Coronary artery (tissue), 2 donors: ENCODE measurements at regions not wholly inside any gene's neighbourhood (a gene's known extent, or its start where the extent isn't known, plus 50 kb on each side); places are given as distances from the start of the nearest gene placed in this dataset.

Source experiments
- DNase-seq: peaks from one replicate; pipeline ENCODE4 v3.0.0-alpha.2; 2017; ENCODE audit warnings: low spot score
- H3K27ac ChIP-seq, 2 donors: fragments of 200-600 bp; sonication (generic); one replicate each; pipeline ENCODE4 v1.5.1; 2016 to 2019
- H3K4me3 ChIP-seq: fragments of 200-600 bp; sonication (generic); 2 replicates; pipeline ENCODE4 v1.5.1; 2016; ENCODE audit warnings: mild to moderate bottlenecking, moderate library complexity
- TF ChIP-seq, protein P1 (sequence below): fragments of 200-600 bp; sonication (generic); IDR thresholded peaks from one replicate; pipeline ENCODE4 v1.5.1; 2019; ENCODE audit warnings: antibody characterized with exemption

DNA sequence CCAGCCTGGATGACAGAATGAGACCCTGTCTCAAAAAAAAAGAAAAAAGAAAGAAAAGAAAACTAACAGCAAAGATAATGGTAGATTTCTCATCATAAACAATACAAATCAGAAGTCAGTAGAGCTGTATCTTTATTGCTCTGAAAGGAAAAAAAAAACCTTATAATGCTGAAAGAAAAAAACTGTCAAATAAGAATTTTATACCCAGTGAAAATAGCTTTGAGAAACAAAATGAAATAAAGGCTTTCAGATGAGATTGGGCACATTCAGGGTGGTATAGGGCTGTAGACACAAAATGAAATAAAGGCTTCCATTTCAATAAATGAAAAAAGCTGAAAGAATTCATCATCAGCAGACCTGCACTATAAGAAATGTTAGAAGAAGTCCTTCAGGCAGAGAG, 105.0 kb upstream of the FOXN3 start:
- TF ChIP-seq, protein P1, sequence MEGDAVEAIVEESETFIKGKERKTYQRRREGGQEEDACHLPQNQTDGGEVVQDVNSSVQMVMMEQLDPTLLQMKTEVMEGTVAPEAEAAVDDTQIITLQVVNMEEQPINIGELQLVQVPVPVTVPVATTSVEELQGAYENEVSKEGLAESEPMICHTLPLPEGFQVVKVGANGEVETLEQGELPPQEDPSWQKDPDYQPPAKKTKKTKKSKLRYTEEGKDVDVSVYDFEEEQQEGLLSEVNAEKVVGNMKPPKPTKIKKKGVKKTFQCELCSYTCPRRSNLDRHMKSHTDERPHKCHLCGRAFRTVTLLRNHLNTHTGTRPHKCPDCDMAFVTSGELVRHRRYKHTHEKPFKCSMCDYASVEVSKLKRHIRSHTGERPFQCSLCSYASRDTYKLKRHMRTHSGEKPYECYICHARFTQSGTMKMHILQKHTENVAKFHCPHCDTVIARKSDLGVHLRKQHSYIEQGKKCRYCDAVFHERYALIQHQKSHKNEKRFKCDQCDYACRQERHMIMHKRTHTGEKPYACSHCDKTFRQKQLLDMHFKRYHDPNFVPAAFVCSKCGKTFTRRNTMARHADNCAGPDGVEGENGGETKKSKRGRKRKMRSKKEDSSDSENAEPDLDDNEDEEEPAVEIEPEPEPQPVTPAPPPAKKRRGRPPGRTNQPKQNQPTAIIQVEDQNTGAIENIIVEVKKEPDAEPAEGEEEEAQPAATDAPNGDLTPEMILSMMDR = no peak
- no peak overlapping the region for H3K27ac ChIP-seq
- DNase-seq = no peak
- H3K4me3 ChIP-seq = no peak overlapping the region

- Histone ChIP-seq H3K4me3 (no peak overlapping the region), H3K27ac (no peak overlapping the region)
- no peak for DNase-seq
- TF ChIP-seq, protein P1 = no peak
Measured at GRCh38 chr14:89519040-89519439, 102.0 kb upstream of the FOXN3 start.

- TF ChIP-seq, protein P1 = no peak
- no peak for DNase-seq
- H3K4me3 ChIP-seq = no peak overlapping the region
Measured at GRCh38 chr14:89516173-89516572, 99.1 kb upstream of the FOXN3 start.

DNA sequence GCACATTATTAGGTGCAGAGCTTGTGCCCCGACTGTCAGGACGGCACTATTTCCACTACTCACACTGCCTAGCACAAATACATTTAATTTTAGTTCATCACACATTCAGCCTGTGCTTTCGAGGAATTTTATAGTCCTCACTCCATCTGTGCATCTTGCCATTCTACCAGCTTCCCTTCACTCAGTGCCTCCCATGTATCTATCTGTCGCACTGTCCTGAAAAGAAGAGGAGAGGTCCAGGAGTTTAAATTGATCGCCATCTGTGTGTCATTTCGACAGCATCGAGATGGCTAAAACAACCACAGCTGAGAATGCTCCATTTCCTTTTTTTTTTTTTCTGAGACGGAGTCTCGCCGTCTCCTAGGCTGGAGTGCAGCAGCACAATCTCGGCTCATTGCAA, 97.6 kb upstream of the FOXN3 start:
- Histone ChIP-seq H3K27ac (no peak overlapping the region), H3K4me3 (no peak overlapping the region)
- DNase-seq = no peak
- TF ChIP-seq, protein P1 = no peak

More at GRCh38 chr14:89516173-89516572, 99.1 kb upstream of the FOXN3 start:
- H3K27ac ChIP-seq = no peak overlapping the region

DNA sequence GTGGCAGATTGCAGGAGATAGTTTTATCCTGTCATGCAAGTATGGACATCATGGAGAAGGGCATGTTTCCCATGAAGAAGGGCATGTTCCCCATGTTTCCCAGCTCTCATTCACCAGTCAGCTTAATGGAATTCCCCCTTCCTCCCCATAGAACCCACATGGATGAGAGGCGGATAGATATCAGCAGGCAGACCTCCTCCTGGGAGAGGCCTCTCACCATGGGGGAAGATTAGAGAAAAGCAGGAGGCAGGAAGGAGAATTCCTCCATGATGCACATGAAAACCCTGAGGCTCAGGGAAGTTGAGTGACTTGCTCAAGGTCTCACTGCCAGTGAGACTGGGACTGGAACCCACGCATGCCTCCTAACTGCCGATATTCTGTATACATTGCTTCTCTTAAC, 92.9 kb upstream of the FOXN3 start:
- TF ChIP-seq, protein P1 = no peak
- Histone ChIP-seq H3K4me3 (no peak overlapping the region), H3K27ac (no peak overlapping the region)
- DNase-seq = no peak

DNA sequence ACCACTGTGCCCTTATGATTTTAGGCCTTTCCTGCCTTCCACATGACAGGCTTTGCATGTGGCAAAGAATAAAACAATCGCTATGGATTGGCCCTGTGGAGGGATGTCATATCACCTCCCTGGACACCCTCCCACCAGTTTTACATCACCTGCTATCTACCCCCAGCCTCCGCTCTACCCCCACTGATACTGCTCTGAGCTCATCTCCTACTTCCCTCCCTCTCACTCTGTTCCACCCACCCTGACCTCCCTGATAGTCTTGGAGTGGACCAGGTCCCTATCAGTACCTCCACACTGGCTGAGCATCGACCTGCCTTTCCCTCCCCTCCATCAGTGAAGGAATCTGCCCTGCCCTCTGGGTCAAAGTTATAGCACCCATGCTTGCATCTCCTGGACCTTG, 91.8 kb upstream of the FOXN3 start:
- TF ChIP-seq, protein P1 = no peak
- no peak overlapping the region for H3K27ac ChIP-seq
- no peak for DNase-seq
- H3K4me3 ChIP-seq = no peak overlapping the region

DNA sequence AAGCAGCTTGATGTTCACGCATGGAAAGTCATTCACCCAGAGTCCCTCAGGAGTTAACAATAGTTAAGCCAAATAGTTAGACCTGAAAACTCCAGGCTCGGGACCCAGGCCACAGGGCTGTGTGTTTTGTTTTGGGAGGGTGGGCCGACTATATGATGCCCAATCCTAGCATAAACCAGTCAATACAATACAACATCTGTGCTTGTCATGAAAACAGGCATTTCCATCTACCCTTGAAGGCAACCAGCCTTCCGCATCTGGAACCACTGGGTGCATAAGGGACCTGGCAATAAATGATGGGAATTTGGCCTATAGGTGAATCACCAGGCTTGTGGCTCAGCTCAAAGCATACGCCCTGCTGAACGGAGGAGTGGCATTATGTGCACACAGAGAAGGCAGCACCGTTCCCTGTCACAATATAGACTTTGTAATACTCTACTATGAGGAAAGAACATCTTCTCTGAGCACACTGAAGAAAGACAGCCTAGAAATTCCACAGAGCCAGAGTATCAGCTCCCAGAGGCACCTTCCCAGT, 91.0 kb upstream of the FOXN3 start:
- TF ChIP-seq, protein P1 = no peak
- no peak for DNase-seq
- H3K27ac ChIP-seq = no peak overlapping the region
- no peak overlapping the region for H3K4me3 ChIP-seq
